ENCODE measurements at regions not wholly inside any gene's neighbourhood (a gene's known extent, or its start where the extent isn't known, plus 50 kb on each side); places are given as distances from the start of the nearest gene placed in this dataset.

DNA sequence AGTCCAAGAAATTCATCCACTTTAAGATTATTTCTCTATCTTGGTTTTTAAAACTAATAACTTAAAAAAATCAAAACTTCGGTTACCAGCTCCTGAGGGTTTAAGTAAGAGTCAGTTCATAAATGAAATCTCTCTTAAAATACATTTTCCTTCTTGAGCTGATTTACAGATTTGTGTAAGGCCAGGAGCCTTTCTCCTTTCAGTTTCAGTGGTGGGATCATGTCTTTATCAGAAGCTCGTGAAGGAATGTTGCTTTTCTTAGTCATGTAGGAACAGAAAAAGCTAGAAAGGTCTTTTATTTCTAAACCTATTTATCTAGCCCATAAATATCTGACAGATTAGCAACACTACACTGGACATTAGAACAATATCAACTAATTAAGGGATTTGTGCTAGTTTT, 390.2 kb downstream of the GPATCH2 start:
- no peak overlapping the region for H3K4me3 ChIP-seq
- no peaks in the 10 kb centered on the region for H3K27me3 ChIP-seq
- TF ChIP-seq, protein P1, sequence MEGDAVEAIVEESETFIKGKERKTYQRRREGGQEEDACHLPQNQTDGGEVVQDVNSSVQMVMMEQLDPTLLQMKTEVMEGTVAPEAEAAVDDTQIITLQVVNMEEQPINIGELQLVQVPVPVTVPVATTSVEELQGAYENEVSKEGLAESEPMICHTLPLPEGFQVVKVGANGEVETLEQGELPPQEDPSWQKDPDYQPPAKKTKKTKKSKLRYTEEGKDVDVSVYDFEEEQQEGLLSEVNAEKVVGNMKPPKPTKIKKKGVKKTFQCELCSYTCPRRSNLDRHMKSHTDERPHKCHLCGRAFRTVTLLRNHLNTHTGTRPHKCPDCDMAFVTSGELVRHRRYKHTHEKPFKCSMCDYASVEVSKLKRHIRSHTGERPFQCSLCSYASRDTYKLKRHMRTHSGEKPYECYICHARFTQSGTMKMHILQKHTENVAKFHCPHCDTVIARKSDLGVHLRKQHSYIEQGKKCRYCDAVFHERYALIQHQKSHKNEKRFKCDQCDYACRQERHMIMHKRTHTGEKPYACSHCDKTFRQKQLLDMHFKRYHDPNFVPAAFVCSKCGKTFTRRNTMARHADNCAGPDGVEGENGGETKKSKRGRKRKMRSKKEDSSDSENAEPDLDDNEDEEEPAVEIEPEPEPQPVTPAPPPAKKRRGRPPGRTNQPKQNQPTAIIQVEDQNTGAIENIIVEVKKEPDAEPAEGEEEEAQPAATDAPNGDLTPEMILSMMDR (IDR thresholded peaks at IDR 0.05), result no peak
- TF ChIP-seq EP300 (IDR thresholded peaks at IDR 0.05), result no peak
- TF ChIP-seq POLR2A (IDR thresholded peaks at IDR 0.05; ENCODE audit: low read depth), result no peak
- TF ChIP-seq POLR2AphosphoS5 (IDR thresholded peaks at IDR 0.05), result no peak
- intact Hi-C loops (cut with DNase I), result no loop called here
- no peak overlapping the region for H3K27ac ChIP-seq (replicated peaks in 1 of 4)
- no peak for DNase-seq (ENCODE audit: extremely low spot score)
- no peaks in the 10 kb centered on the region for H3K9me3 ChIP-seq
- no peaks in the 10 kb centered on the region for H3K36me3 ChIP-seq
- 82% methylated on average over 2 of the region's 2 CpGs for WGBS
- H3K4me1 ChIP-seq, result peaks cover 0 to 12% (median 11%) of the 10 kb centered on the region in 4 donors

DNA sequence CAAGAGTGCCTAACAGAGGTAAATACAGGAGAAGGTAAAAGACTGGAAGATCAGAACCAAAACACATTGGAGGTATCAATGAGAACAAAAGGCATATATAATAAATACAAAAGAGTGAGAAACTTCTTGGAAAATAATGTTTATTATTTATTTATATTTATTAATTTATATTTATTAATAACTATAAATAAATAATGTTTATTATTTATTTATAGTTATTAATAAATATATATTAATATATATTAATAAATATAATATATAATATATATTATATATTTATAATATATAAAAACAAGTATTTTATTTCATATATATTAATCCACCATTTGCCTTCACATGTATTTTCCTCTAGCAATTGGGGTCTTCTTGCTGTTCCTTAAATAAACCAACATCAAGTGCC, 391.9 kb downstream of the GPATCH2 start:
- Histone ChIP-seq H3K4me3 (no peak overlapping the region), H3K27me3 (no peaks in the 10 kb centered on the region), H3K36me3 (no peaks in the 10 kb centered on the region), H3K27ac (replicated peaks in 1 of 4) (no peak overlapping the region), H3K4me1 (no peaks in the 10 kb centered on the region), H3K9me3 (no peaks in the 10 kb centered on the region)
- intact Hi-C loops (cut with DNase I), result no loop called here
- TF ChIP-seq EP300 (IDR thresholded peaks at IDR 0.05) (no peak), POLR2A (IDR thresholded peaks at IDR 0.05; ENCODE audit: low read depth) (no peak), POLR2AphosphoS5 (IDR thresholded peaks at IDR 0.05) (no peak)
- TF ChIP-seq, protein P1 (IDR thresholded peaks at IDR 0.05), result no peak
- no peak for DNase-seq (ENCODE audit: extremely low spot score)

DNA sequence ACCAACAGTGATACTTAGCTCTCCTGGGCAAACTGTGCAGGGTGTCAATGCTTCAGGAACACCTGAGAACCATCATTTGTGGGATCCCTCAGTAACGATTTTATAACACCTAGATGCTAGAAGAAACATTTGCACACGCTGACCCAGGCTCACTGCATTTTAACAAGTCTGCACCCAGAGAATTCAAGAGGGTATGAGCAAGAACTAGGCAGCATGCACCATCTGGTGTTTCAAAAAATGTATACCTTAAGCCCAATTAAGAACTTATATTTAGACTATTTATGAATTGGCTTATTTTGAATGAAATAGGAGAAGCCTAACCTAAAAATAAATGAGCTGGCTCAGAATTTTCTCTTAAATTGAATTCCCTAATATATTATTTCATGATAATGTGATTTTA, 400.5 kb downstream of the GPATCH2 start:
- intact Hi-C loops (cut with DNase I), result no loop called here
- no peaks in the 10 kb centered on the region for H3K36me3 ChIP-seq

DNA sequence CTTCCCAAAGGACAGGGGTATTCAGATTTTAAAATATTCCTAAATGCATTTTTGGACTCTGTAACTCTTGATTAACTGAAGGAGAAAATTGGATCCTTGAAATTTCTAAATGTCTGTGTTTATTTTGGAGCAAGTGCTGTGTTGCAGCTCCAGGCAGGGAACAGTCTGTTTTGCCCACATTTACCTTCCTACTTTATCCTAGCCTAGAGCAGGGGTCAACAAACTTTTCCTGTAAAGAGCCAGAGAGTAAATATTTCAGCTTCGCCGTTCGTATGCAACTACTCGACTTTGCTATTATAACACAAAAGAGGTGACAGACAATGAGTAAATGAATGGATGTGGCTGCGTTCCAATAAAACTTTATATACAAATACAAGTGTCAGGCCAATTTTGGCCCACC, 402.2 kb downstream of the GPATCH2 start:
- DNase-seq (ENCODE audit: extremely low spot score), result no peak
- intact Hi-C loops (cut with DNase I), result no loop called here
- WGBS, result 34% methylated on average over 5 of the region's 5 CpGs

More for the DNA sequence above, 400.5 kb downstream of the GPATCH2 start:
- no peaks in the 10 kb centered on the region for H3K9me3 ChIP-seq
- no peak for DNase-seq (ENCODE audit: extremely low spot score)
- TF ChIP-seq POLR2A (IDR thresholded peaks at IDR 0.05; ENCODE audit: low read depth) (no peak), EP300 (IDR thresholded peaks at IDR 0.05) (no peak), POLR2AphosphoS5 (IDR thresholded peaks at IDR 0.05) (no peak)
- TF ChIP-seq, protein P1 (IDR thresholded peaks at IDR 0.05), result no peak
- H3K4me3 ChIP-seq, result no peak overlapping the region
- H3K27ac ChIP-seq (replicated peaks in 1 of 4), result no peak overlapping the region
- H3K4me1 ChIP-seq, result peaks cover 0 to 18% (median 11%) of the 10 kb centered on the region in 4 donors
- no peaks in the 10 kb centered on the region for H3K27me3 ChIP-seq
- WGBS, result 50% methylated on average over 2 of the region's 2 CpGs

More for the DNA sequence above, 402.2 kb downstream of the GPATCH2 start:
- peaks cover 0 to 18% (median 11%) of the 10 kb centered on the region in 4 donors for H3K4me1 ChIP-seq
- TF ChIP-seq POLR2A (IDR thresholded peaks at IDR 0.05; ENCODE audit: low read depth) (no peak), POLR2AphosphoS5 (IDR thresholded peaks at IDR 0.05) (no peak), EP300 (IDR thresholded peaks at IDR 0.05) (no peak)
- TF ChIP-seq, protein P1 (IDR thresholded peaks at IDR 0.05), result no peak
- no peak overlapping the region for H3K4me3 ChIP-seq
- no peak overlapping the region for H3K27ac ChIP-seq (replicated peaks in 1 of 4)
- no peaks in the 10 kb centered on the region for H3K9me3 ChIP-seq
- H3K27me3 ChIP-seq, result no peaks in the 10 kb centered on the region
- H3K36me3 ChIP-seq, result no peaks in the 10 kb centered on the region
